ENCODE measurements at regions not wholly inside any gene's neighbourhood (a gene's known extent, or its start where the extent isn't known, plus 50 kb on each side); places are given as distances from the start of the nearest gene placed in this dataset.

DNA sequence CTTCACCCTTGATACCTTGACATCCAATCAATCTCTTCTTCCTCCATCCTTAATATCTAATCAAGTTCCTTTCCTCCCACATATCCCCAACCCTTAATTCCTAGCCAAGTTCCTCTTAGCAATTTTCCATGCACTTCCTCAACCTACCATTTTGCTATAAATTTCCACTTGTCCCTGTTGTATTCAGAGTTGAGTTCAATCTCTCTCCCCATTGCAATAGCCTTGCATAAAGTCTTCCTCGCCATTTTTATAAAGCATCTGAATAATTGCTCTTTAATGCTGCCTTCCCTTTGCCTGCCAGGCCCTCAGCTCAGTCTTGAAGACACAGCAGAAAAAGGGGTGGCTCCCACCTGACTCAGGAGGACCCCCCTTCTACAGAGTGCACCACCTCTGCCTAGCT is 390.3 kb downstream of the HHIPL2 start:
- no peak for DNase-seq

- DNase-seq, result no peak
Measured at GRCh38 chr1:222140206-222140605, 398.3 kb upstream of the DUSP10 start.

DNA sequence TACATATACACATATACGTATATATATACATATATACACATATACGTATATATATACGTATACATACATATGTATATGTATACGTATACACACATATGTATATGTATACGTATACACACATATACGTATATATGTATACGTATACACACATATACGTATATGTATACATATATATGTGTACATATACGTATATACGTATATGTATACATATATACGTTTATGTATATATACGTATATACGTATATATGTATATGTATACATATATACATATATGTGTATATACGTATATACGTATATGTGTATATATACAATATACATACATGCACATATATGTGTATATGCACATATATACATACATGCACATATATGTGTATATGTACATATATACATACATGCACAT is 396.2 kb upstream of the DUSP10 start:
- no peak for DNase-seq

DNA sequence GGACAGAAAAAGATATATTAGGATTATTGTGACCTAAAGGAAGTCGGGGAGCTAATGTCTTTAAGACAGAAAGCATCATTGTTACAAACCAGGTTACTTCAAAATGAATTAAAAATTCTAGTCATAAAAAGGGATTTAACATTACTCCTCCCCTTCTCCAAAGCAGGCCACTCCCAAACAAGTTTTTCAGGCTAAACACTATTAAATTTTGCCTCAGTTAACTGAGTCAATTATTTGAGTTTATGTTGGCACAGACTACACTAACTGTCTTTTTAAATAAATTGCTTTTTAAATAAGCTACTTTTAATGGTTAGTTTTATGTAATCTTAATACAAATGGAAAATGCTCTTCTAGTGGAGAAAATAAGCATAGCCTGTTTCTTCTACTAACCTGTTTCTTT is 395.0 kb upstream of the DUSP10 start:
- DNase-seq, result no peak

- no peak for DNase-seq
Measured at GRCh38 chr1:222129041-222129440, 387.2 kb upstream of the DUSP10 start.

GRCh38 chr1:222127526-222128152 is 385.8 kb upstream of the DUSP10 start:
- no peak for DNase-seq

DNA sequence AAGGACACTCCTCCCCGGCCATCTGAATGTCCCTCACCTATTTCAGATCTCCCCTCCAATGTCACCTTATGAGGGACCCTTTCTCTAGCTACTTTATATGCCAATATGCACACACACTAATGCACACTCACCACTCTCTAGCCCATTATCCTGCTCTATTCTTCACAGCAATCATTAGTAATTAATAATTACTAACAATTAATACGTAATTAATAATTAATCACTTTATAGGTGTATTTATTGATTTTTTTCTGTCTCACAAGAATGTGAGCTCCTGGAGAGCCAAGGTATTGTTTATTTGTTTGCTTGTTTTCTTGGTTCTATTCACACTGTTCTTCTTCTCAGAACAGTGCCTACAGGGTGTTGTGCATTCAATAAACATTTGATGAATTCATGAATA is 385.2 kb upstream of the DUSP10 start:
- no peak for DNase-seq

GRCh38 chr1:222126052-222126451 is 384.2 kb upstream of the DUSP10 start:
- DNase-seq, result no peak

- DNase-seq, result no peak
Measured at GRCh38 chr1:222124602-222125001, 382.7 kb upstream of the DUSP10 start.

DNA sequence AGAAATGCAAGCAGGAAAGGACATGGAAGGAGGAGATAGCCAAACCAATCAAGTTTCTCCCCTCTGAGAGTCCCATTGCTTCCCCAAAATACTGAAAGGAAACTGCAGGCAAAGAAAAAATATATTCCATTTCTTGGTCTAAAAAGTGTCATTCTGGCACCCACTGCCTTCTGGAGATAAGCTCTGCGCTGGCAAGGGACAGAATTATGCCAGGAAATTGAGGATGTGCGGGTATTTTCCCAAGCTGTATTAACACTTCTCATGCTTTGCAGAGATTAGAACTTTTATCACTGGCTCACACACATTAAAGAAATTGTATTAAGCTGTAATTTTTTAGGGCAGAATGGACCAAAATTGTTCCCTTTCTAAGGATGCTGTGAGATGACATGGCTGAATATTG is 381.2 kb upstream of the DUSP10 start:
- DNase-seq, result no peak

GRCh38 chr1:222117809-222118208 is 375.9 kb upstream of the DUSP10 start:
- no peak for DNase-seq

DNA sequence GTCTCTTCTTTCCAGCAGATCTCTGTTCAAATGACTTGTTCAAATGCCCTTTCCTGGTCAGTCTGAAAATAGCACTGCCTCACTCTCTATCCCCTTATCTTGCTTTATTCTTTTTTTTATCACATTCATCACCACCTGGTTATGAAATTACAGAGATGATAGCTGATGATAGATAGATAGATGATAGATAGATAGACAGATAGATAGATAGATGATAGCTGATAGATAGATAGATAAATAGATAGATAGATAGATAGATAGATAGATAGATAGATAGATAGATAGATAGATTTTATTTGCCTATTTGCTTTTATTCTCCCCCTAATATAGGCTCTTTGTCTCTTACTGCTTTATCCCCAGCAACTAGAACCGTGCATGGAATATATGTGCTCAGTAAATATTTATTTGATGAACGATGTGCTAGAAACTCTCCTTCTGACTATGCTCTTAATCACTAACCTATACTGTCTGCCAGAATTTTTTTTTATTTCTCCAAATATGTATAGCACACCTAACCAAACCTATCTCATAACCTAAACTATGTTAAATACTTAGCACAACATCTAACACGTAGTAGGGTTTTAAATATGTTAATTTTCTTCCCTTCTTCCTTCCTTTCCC is 372.8 kb upstream of the DUSP10 start:
- no peak for DNase-seq

DNA sequence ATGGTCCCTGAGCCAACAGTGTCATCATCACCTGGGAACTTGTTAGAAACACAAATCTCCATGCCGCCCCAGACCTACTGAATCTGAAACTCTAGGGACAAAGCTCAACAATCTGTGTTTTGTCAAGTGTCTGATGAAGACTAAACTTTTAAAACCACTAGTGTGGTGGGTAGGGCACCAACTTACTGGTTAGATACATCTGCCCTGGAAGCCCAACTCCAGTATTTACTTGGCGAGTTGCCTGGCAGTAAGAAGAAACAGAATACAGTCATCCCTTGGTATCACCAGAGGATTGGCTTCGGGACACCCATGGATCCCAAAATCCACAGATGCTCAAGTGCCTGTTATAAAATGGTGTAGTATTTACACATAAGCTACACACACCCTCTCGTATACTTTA is 367.9 kb upstream of the DUSP10 start:
- no peak for DNase-seq

DNA sequence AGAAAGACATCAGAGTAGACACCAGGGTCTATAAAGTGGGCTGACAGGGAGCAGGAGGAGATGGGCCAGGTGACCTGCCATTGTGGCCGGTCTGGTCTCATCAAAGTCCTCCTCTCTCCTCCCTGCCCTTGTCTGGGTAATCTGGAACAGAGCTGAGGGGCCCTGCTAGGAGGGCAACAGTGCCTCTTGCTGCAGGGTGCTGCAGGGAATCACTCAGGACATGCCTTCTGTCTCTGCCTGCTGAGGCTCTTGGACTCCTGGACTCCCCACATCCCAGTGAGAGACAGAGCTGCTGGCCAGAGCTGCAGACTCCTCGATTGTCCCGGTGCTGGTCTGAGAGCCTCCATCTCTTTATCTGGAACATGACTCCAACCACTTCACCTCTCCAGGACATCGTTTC is 366.1 kb upstream of the DUSP10 start:
- no peak for DNase-seq

DNA sequence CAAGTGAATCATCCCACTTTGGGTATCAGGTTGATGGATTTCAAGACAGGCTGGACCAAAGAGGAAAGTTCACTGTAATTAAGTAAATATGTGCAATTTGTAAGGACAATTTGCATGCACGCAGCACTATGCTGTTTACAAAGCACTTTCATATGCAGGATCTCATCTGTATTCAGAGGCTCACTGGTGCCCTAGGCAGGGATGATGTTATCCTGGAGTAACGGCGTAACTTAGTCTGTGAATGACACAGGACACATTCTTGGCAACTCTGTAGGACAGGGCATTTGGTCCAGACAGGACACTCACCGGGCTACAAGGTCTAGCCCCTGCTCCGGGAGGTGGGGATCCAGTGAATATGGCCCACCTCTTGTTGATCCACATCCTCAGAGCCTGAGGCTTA is 365.4 kb upstream of the DUSP10 start:
- DNase-seq, result no peak

- peak; percentile 38 for DNase-seq
Measured at GRCh38 chr1:222106377-222106776, 364.5 kb upstream of the DUSP10 start.

GRCh38 chr1:222105861-222106260 is 364.0 kb upstream of the DUSP10 start:
- DNase-seq, result no peak

GRCh38 chr1:222105393-222105737 is 363.5 kb upstream of the DUSP10 start:
- no peak for DNase-seq

DNA sequence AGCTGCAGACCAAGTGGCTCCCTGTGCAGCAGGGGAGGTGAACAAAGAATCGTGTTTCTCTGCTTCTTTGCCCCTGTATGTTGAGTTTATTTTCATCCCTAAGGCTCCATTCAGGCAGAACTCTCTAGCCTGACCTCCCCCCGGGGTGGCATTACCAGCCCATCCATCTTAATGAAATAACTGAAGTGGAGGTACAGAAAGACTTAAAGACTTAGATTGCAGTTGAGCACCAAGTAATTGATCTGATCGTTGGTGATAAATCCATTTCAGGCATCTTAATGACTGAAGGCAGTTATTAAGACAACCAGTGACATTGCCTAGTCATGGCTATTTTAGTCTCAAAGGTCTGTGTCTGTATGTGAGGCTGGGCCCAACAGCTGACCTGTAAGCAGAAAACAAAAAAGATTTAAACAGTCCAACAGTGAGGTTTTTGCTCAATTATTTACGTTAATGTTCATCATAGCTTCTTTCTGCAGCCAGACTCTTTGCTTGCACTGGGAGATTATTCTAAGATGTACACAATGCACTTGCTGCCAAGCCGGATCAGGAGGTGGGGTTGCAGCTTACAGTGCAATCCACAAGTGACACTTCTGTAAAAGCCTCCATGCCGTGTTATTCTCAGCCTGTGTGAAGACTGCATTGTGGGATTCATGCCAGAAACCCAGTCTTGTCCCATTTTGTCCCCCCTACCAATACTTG is 363.0 kb upstream of the DUSP10 start:
- peak; percentile 91 for DNase-seq

GRCh38 chr1:222104097-222104496 is 362.2 kb upstream of the DUSP10 start:
- no peak for DNase-seq

DNA sequence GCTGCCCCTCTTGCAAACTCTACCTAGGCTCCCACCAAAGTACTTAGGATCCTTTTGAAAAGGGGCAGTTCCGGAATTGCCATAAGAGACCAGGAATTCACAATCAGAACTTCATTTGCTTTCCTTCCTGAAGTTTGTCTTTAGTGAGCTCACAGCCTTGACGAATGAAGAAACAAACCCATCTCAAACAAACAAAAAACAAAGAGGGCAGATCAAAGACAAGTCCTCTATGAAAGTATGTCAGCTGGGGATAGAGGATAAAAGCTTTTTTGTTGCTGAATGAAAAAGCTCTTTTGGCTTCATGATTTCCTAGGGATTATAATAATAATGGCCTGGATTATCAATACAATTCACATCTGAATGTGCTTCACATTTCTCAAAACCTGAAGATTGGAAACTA is 357.9 kb upstream of the DUSP10 start:
- DNase-seq, result no peak

- DNase-seq, result no peak
Measured at GRCh38 chr1:222098404-222098803, 356.5 kb upstream of the DUSP10 start.

DNA sequence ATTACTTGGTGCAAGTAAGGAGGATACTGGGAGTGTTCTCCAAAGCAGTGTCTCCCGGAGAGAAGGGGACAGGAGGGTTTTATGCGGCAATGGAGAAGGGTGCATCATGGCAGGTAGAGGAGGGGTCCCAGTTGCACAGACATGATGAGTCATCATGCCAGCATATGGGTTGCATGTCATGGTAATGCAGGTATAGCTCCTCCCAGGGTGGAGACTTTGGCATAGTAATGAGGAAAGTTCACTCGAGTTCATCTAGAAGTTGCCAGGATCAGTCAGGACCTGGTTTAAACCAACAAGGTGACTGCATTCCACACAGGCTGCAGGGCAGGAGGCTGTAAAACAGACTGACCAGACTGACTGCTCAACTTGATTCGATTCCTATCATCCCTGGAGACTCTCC is 355.7 kb upstream of the DUSP10 start:
- DNase-seq, result no peak

GRCh38 chr1:222096883-222097282 is 355.0 kb upstream of the DUSP10 start:
- DNase-seq, result no peak

GRCh38 chr1:222096476-222096772 is 354.5 kb upstream of the DUSP10 start:
- no peak for DNase-seq

Measured in DMS79 (cell line).